HUDEP-2 (cell line): ENCODE measurements at regions not wholly inside any gene's neighbourhood (a gene's known extent, or its start where the extent isn't known, plus 50 kb on each side); places are given as distances from the start of the nearest gene placed in this dataset.

Source experiments
- DNase-seq, 76 experiments: peaks; one replicate each; lab custom pipeline; 2025; ENCODE audit not compliant: unreplicated experiment in 76 of 76; lab: John Stamatoyannopoulos, UW

DNA sequence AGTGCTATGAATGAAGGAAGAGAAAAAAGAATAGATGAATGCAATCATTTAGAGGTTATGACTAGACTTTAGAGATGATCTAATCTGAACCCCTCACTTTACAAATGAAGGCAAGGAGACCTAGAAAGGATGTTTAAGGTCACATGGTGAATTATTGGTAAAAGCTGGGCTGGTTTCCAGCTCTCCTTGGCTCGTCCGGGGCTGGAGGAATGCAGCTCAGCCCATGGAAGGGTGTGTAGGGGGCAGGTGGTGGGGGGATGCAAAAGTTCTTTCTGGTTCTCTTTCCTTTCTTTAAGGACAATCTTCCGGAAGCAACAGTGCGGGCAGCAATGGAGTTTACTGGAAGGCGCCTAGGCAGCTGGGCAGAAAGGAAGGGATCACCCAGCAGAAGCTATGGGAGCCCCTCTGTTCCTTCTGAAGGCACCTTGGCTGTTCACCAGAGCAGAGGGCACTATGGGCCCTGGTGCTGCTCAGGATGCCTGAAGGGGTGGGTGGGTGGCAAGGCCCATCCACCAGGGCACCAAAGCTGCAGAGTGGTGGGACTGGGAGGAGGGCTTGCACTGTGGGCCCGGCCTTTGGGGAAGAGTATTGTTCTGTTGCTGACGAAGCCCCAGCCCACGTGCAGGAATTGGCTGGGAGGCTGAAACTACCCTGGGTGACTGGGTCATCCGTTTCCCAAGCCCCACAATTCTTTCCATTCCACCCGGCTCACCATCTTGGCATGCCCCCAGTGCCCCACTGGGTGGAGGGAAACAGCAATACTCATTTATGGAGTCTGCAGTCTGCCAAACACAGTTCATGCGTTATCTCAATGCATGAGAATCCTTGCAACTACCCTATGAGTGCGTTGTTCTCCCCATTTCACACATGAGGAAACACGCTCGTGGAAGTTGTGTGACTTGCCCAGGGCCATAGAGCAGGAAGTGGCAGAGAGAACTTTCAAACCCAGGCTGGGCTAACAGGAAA is 78.2 kb downstream of the IRF2BPL start:
- DNase-seq = no peak

DNA sequence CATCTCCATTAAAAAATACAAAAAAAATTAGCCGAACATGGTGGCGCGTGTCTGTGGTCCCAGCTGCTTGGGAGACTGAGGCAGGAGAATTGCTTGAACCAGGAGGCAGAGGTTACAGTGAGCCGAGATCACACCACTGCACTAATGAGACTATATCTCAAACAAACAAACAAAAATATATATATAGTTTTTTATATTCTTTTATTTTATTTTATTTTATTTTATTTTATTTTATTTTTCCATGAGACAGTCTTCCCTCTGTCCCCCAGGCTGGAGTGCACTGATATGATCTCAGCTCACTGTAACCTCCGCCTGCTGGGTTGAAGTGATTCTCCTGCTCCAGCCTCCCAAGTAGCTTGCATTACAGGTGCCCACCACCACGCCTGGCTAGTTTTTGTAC is 79.5 kb downstream of the IRF2BPL start:
- no peak for DNase-seq

DNA sequence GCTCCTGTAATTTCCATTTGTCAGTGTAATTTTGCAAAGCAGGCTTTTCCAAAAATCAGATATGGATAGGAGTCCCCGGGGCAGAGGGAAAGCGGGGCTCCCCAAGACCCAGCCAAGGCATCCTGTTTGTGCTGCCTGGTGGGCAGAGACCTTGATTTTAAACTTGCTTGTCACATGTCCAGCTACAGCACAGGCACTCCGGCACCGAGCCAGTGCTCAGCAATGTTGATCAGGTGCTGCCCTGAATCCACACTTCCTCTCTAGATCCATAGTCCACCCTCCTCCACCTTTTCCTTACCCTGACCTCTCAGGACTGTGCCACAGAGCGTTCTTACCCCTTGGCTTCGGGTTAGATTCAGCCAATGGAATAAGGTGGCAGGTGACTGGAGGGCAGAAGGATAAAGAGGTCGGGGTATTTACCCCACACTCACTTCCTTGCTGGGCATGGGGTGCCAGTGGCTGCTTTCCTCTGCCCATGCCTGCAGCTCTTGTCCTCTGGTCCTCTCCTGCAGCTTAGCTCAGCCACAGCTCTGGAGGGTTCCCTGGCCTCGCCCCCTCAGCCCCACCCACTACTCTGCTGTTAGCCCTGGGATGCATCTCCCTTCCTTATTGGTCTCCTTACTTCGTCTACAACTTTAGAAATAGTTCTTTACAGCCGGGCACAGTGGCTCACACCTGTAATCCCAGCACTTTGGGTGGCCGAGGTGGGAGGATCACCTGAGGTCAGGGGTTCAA is 80.1 kb downstream of the IRF2BPL start:
- no peak for DNase-seq

GRCh38 chr14:76947838-76948184 is 80.7 kb downstream of the IRF2BPL start:
- no peak for DNase-seq

- peak in 72 of 76 experiments; percentile 18 to 86 (median 69) for DNase-seq
Observed at GRCh38 chr14:76947078-76947837, 81.2 kb downstream of the IRF2BPL start.

- DNase-seq = no peak
Observed at GRCh38 chr14:76946753-76947077, 81.8 kb downstream of the IRF2BPL start.

DNA sequence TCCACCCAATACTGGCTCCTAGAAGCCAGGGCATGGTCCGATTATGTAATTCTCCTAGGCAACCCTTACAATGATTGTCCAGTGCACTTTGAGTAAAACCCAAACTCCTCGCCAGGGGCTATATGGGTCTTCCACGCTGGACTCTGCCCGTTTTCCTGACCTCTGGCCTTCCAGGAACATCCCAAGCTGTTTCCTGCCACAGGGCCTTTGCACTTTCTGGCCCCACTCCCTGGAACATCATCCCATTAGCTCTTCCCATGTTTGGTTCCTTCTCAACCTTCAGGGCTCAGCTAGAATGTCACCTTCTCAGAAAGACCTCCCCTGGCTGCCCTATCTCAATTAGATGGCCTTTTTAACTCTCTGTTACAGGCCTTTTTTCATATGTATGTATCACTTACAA is 85.4 kb downstream of the IRF2BPL start:
- no peak for DNase-seq

GRCh38 chr14:76941946-76942805 is 86.3 kb downstream of the IRF2BPL start:
- no peak for DNase-seq

DNA sequence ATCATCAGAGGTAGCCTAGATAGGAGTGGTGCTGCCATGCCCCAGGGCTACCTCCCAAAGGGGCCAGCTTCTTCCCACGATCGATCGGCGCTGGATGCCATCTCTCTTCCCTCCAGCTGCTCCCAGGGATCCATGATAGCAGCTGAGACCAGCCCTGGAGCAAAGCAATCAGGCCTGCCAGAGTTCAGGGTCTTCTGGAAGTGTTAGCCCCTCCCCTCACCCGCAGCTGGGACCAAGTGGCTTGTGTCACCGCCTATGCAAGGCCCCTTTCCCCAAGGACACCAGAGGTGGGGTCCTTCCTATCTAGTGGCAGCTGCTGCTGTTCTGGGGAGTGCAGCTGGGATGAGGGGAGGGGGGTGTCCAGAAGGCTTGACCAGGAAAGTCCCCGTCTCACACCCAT is 87.0 kb downstream of the IRF2BPL start:
- DNase-seq = no peak

DNA sequence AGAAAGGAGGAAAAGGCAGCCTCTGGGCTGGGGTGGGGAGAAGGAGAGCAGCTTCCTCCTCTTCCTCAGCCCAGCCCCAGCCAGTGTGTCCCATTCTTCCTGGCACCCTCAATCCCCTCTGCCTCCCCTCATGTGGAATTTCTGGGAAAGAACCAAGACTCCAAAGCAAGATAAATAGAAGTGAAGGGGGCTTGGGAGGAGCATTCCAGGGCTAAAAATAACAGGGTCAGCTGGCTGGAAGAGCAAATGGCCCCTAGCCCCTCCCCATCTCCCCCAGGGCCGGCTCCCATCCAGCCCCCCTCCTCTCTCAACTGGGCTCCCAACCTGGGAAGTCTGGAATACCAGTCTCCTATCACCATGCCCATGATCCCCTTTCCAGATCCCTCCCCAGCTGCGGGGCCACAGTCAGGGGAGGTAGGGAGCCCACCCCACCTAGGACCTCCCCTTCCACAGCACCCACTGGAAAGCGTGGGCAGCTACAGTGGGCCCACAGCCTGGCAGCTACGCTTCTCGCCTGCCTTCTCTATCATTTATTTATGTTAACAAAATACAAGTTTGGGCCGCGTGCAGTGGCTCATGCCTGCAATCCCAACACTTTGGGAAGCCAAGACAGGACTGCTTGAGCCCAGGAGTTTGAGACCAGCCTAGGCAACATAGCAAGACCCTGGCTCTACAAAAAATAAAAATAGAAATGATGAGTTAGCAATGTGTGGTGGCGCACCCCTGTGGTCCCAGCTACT is 88.3 kb downstream of the IRF2BPL start:
- DNase-seq = no peak

- no peak for DNase-seq
Observed at GRCh38 chr14:76939015-76939742, 89.3 kb downstream of the IRF2BPL start.

- no peak for DNase-seq
Observed at GRCh38 chr14:76938092-76938500, 90.4 kb downstream of the IRF2BPL start.

DNA sequence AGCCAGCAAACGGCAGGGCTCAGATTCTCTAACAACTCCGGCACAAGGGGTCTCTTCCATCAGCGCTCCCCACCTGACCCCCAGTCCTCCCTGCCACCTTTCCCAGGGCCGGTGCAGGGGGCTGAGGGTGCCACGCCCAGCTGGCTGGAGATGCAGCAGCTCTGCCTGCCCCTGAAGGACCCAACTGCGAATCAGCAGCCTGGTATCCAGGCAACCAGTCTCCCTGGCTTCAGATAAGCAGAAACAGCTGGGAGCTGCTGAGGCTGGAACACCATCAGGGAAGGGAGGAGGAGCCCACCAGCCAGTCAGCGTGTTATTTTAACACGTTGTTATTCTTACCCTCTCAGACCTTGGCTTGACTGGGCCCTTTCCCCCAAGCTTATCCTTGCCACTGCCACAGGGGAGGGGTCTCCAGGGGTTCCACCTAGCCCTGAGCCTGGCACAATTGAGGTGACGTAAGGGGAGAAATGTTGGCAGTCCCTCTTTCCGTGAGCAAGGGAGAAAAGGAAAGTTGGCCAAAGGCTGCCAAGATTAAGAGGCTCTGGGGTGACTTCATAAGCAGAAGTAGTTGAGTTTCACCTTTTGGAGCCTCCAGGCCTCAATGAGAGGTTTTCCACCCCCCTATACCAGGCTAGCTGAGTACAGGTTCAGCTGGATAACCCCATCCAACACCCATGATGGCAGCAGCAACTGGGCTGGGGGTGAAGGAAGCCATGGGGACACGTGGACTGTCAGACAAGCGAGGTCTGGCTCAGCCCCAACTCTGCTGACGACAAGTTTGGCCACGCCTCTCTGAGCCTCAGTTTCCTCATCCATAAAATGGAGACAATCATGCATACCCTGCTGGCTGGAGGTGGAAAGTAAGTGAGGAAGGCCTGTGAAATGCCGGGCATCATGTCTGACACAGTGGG is 91.1 kb downstream of the IRF2BPL start:
- DNase-seq = no peak

DNA sequence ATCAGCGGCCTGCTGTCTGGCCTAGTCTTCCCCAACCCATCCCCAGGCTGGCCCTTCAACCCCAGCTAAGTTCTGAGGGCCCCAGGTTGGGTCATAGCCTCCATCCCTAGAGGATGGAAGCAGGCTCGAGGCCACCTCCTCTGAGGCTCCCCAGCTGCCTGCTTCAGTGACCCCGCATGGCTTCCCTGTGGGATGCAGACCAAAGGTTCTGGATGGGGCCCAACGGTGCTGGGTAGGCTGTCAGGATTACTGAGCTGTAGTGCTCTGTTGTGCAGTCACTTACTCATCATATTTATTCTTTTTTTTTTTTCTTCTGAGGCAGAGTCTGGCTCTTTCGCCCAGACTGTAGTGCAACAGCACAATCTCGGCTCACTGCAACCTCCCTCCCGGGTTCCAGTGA is 92.0 kb downstream of the IRF2BPL start:
- DNase-seq = no peak

- no peak for DNase-seq
Observed at GRCh38 chr14:76933515-76933914, 95.0 kb downstream of the IRF2BPL start.

GRCh38 chr14:76931631-76932402 is 96.7 kb downstream of the IRF2BPL start:
- no peak for DNase-seq

- no peak for DNase-seq
Observed at GRCh38 chr14:76930549-76930948, 98.0 kb downstream of the IRF2BPL start.
